Neural crest cell (in vitro differentiated cells): ENCODE measurements at regions not wholly inside any gene's neighbourhood (a gene's known extent, or its start where the extent isn't known, plus 50 kb on each side); places are given as distances from the start of the nearest gene placed in this dataset.

Experiments
- DNase-seq: peaks from one replicate; pipeline ENCODE4 v3.0.0; 2021; ENCODE audit warnings: low read depth, mixed read lengths, low spot score
- H3K27ac Mint-ChIP-seq: one replicate; pipeline ENCODE4 v1.8.0; 2021; ENCODE audit warnings: mild to moderate bottlenecking, mixed read lengths; ENCODE audit not compliant: unreplicated experiment
- H3K27me3 Mint-ChIP-seq: 2 replicates; pipeline ENCODE4 v1.8.0; 2021; ENCODE audit warnings: low read depth, mild to moderate bottlenecking, mixed read lengths
- H3K36me3 Mint-ChIP-seq: 2 replicates; pipeline ENCODE4 v1.8.0; 2021; ENCODE audit warnings: low read depth, mild to moderate bottlenecking, mixed read lengths
- H3K4me1 Mint-ChIP-seq: 2 replicates; pipeline ENCODE4 v1.8.0; 2021; ENCODE audit warnings: mixed read lengths
- H3K4me3 Mint-ChIP-seq: one replicate; pipeline ENCODE4 v1.8.0; 2021; ENCODE audit warnings: mild to moderate bottlenecking, mixed read lengths
- H3K9me3 Mint-ChIP-seq: 2 replicates; pipeline ENCODE4 v1.8.0; 2021; ENCODE audit warnings: mixed read lengths
- CTCF ChIP-seq: fragments of 200-600 bp; sonication (generic); conservative IDR thresholded peaks from 2 replicates; pipeline ENCODE4 v1.5.0; 2021; ENCODE audit warnings: antibody characterized with exemption, mild to moderate bottlenecking

- no peak for TF ChIP-seq CTCF
- H3K27me3 Mint-ChIP-seq = no peaks in the 10 kb centered on the region
- no peak overlapping the region for H3K27ac Mint-ChIP-seq
- H3K9me3 Mint-ChIP-seq = peaks cover 9% of the 10 kb centered on the region
- no peaks in the 10 kb centered on the region for H3K36me3 Mint-ChIP-seq
- no peak overlapping the region for H3K4me3 Mint-ChIP-seq
- DNase-seq = no peak
- peaks cover 9% of the 10 kb centered on the region for H3K4me1 Mint-ChIP-seq
Measured at GRCh38 chr2:187207126-187207525, 240.9 kb downstream of the CALCRL start.

GRCh38 chr2:187206471-187206870 lies 241.6 kb downstream of the CALCRL start:
- DNase-seq = no peak
- Mint-ChIP-seq H3K4me1 (peaks cover 9% of the 10 kb centered on the region), H3K4me3 (no peak overlapping the region), H3K36me3 (no peaks in the 10 kb centered on the region), H3K9me3 (peaks cover 6% of the 10 kb centered on the region), H3K27ac (no peak overlapping the region), H3K27me3 (no peaks in the 10 kb centered on the region)
- no peak for TF ChIP-seq CTCF

- TF ChIP-seq CTCF = no peak
- no peak overlapping the region for H3K4me3 Mint-ChIP-seq
- no peak for DNase-seq
- H3K9me3 Mint-ChIP-seq = peaks cover 6% of the 10 kb centered on the region
- H3K27me3 Mint-ChIP-seq = no peaks in the 10 kb centered on the region
- no peaks in the 10 kb centered on the region for H3K36me3 Mint-ChIP-seq
- peaks cover 9% of the 10 kb centered on the region for H3K4me1 Mint-ChIP-seq
- peak overlapping the region; percentile 81 for H3K27ac Mint-ChIP-seq
Measured at GRCh38 chr2:187206071-187206470, 242.0 kb downstream of the CALCRL start.

GRCh38 chr2:187198136-187198535 lies 249.9 kb downstream of the CALCRL start:
- Mint-ChIP-seq H3K36me3 (no peaks in the 10 kb centered on the region), H3K9me3 (no peaks in the 10 kb centered on the region), H3K4me3 (no peak overlapping the region), H3K27me3 (no peaks in the 10 kb centered on the region), H3K27ac (no peak overlapping the region), H3K4me1 (no peaks in the 10 kb centered on the region)
- DNase-seq = no peak
- TF ChIP-seq CTCF = no peak

GRCh38 chr2:187194049-187194448 lies 254.0 kb downstream of the CALCRL start:
- TF ChIP-seq CTCF = no peak
- no peaks in the 10 kb centered on the region for H3K36me3 Mint-ChIP-seq

More at GRCh38 chr2:187194049-187194448, 254.0 kb downstream of the CALCRL start:
- Mint-ChIP-seq H3K27ac (no peak overlapping the region), H3K9me3 (no peaks in the 10 kb centered on the region), H3K4me1 (peaks cover 3% of the 10 kb centered on the region), H3K4me3 (no peak overlapping the region), H3K27me3 (no peaks in the 10 kb centered on the region)
- DNase-seq = no peak
